GM12878 (cell line): ENCODE measurements at regions not wholly inside any gene's neighbourhood (a gene's known extent, or its start where the extent isn't known, plus 50 kb on each side); places are given as distances from the start of the nearest gene placed in this dataset.

Source experiments
- ATAC-seq: fragments of 200-7000 bp; cut with Tn5 transposase; 3 replicates; pipeline ENCODE4 v1.9.1; 2020; ENCODE audit warnings: mild to moderate bottlenecking, moderate library complexity
- BruUV-seq: library from RNA; stranded (reverse); fragments of 400-500 nt; replicated peaks from 2 replicates; lab custom pipeline; 2021; lab: Mats Ljungman, UMichigan
- CTCF ChIA-PET: fragments of 300-600 bp; sonication (Branson Sonifier 250); formaldehyde crosslinking; extraction: SDS; loops from one replicate; lab custom pipeline; 2021; ENCODE audit warnings: inconsistent platforms; lab: Yijun Ruan, JAX
- POLR2A ChIA-PET: fragments of 350-600 bp; formaldehyde crosslinking; extraction: SDS; loops from one replicate; lab custom pipeline; 2021; ENCODE audit warnings: inconsistent platforms; lab: Charles Lee
- RAD21 ChIA-PET: fragments of 300-600 bp; sonication (Branson Sonifier 250); formaldehyde crosslinking; loops from one replicate; lab custom pipeline; 2023; ENCODE audit warnings: antibody characterized with exemption; ENCODE audit not compliant: unreplicated experiment; lab: Charles Lee
- SMC1A ChIA-PET: fragments of 300-600 bp; sonication (Branson Sonifier 250); formaldehyde crosslinking; loops from one replicate; lab custom pipeline; 2023; ENCODE audit not compliant: unreplicated experiment, uncharacterized antibody; lab: Charles Lee
- DNase-seq: peaks from one replicate; pipeline ENCODE4 v3.0.0-alpha.2; 2011; ENCODE audit warnings: low read depth, low spot score
- FAIRE-seq: peaks from 3 replicates; lab custom pipeline; 2011; peaks lifted over from hg19 to GRCh38; lab: Jason Lieb, UNC
- H2AFZ ChIP-seq: 2 replicates; pipeline ENCODE4 v1.6.0; 2011; ENCODE audit warnings: low read depth, low read length, control low read depth; ENCODE audit not compliant: control insufficient read depth
- H3K27ac ChIP-seq: 2 replicates; pipeline ENCODE4 v1.5.1; 2011; ENCODE audit warnings: control low read depth; ENCODE audit not compliant: control insufficient read depth, insufficient read depth
- H3K27me3 ChIP-seq, 2 experiments: replicated peaks in 1 of 2; 2 replicates each; pipeline versions ENCODE4 v1.6.0 to v1.6.1; 2011; ENCODE audit warnings: low read length in 1 of 2; ENCODE audit not compliant: control insufficient read depth in 2 of 2, insufficient read depth in 2 of 2
- H3K36me3 ChIP-seq, 2 experiments: 2 replicates each; pipeline ENCODE4 v1.5.1; 2011; ENCODE audit warnings: low read length in 1 of 2; ENCODE audit not compliant: control insufficient read depth in 2 of 2, insufficient read depth in 2 of 2
- H3K4me1 ChIP-seq: 2 replicates; pipeline ENCODE4 v1.6.1; 2011; ENCODE audit warnings: mild to moderate bottlenecking, low read length, moderate library complexity, mixed read lengths; ENCODE audit not compliant: control insufficient read depth, insufficient read depth
- H3K4me2 ChIP-seq: 2 replicates; pipeline ENCODE4 v1.6.0; 2011; ENCODE audit warnings: control low read depth; ENCODE audit not compliant: control insufficient read depth, insufficient read depth
- H3K4me3 ChIP-seq: fragments of 200-600 bp; sonication (generic); 2 replicates; pipeline ENCODE4 v1.5.1; 2016
- H3K79me2 ChIP-seq: 2 replicates; pipeline ENCODE4 v1.6.0; 2011; ENCODE audit warnings: low read length; ENCODE audit not compliant: control insufficient read depth, insufficient read depth
- H3K9ac ChIP-seq: 2 replicates; pipeline ENCODE4 v1.8.0; 2011; ENCODE audit warnings: low read length, control low read depth, mixed read lengths; ENCODE audit not compliant: control insufficient read depth, insufficient read depth
- H3K9me3 ChIP-seq: replicated peaks from 3 replicates; pipeline ENCODE4 v1.5.1; 2011; ENCODE audit warnings: mild to moderate bottlenecking, low read length; ENCODE audit not compliant: control insufficient read depth, insufficient read depth
- H4K20me1 ChIP-seq: 2 replicates; pipeline ENCODE4 v1.6.0; 2011; ENCODE audit not compliant: control insufficient read depth, insufficient read depth
- CEBPB ChIP-seq, 2 experiments: fragments of 150-350 bp in 1 of 2; IDR thresholded peaks; 2 replicates each; pipeline ENCODE4 v1.6.1; 2012 to 2014; ENCODE audit warnings: low read depth in 2 of 2, low read length in 2 of 2, borderline replicate concordance in 1 of 2, inconsistent platforms in 1 of 2
- CREM ChIP-seq: IDR thresholded peaks from 2 replicates; pipeline ENCODE4 v1.6.1; 2014; ENCODE audit warnings: antibody characterized with exemption, low read depth
- E2F4 ChIP-seq: IDR thresholded peaks from 2 replicates; pipeline ENCODE4 v1.6.1; 2012; ENCODE audit warnings: low read depth, low read length, improper control_type of control experiment
- PBX3 ChIP-seq: IDR thresholded peaks from 2 replicates; pipeline ENCODE4 v1.6.1; 2011; ENCODE audit warnings: mild to moderate bottlenecking, low read depth, low read length, moderate library complexity; ENCODE audit not compliant: insufficient replicate concordance
- PML ChIP-seq: IDR thresholded peaks from 2 replicates; pipeline ENCODE4 v1.6.1; 2012; ENCODE audit warnings: low read length, inconsistent platforms
- POU2F2 ChIP-seq: IDR thresholded peaks from 3 replicates; pipeline ENCODE4 v1.6.1; 2011; ENCODE audit warnings: low read depth, mild to moderate bottlenecking, low read length, borderline replicate concordance
- SUZ12 ChIP-seq: fragments of 200-600 bp; sonication (generic); IDR thresholded peaks from one replicate; pipeline ENCODE4 v1.6.1; 2018; ENCODE audit warnings: antibody characterized with exemption, mild to moderate bottlenecking; ENCODE audit not compliant: unreplicated experiment
- TAF1 ChIP-seq: IDR thresholded peaks from 2 replicates; pipeline ENCODE4 v1.6.1; 2011; ENCODE audit warnings: mild to moderate bottlenecking, low read depth, low read length, borderline replicate concordance
- USF1 ChIP-seq: IDR thresholded peaks from 2 replicates; pipeline ENCODE4 v1.6.1; 2011; ENCODE audit warnings: borderline replicate concordance, low read depth, mild to moderate bottlenecking, moderate library complexity, mixed read lengths, low read length; ENCODE audit not compliant: insufficient read depth; ENCODE audit errors: extremely low read length
- whole genome bisulfite sequencing: methylation state at CpG from one replicate; pipeline ENCODE4 v1.1.6; 2016; ENCODE audit warnings: low lambda C conversion rate; ENCODE audit not compliant: insufficient replicate concordance, insufficient coverage; ENCODE audit errors: missing lambda C conversion rate; 5-methylcytosine and 5-hydroxymethylcytosine counted together
- in situ Hi-C: fragments of 300-500 bp; cut with MboI; formaldehyde crosslinking; loops from 9 replicates; pipeline ENCODE4 v1.14.3; 2018; ENCODE audit warnings: mixed read lengths
- intact Hi-C: fragments of 100-400 bp; cut with micrococcal nuclease; formaldehyde crosslinking; loops from one replicate; pipeline ENCODE4 v1.14.2; 2022; ENCODE audit not compliant: unreplicated experiment

- ATAC-seq (no peak), FAIRE-seq (no peak), DNase-seq (no peak)
- no TSS peak for BruUV-seq
- H3K27me3 ChIP-seq, result no peaks in the 10 kb centered on the region; a peak in 1 of 4 replicates
- H3K4me3 ChIP-seq, result no peak overlapping the region
- H3K36me3 ChIP-seq, result no peaks in the 10 kb centered on the region
- ChIA-PET CTCF (no interaction called here), RAD21 (no interaction called here), POLR2A (no interaction called here), SMC1A (no interaction called here)
- H4K20me1 ChIP-seq, result no peaks in the 10 kb centered on the region
- no peaks in the 10 kb centered on the region for H3K79me2 ChIP-seq
- no peak overlapping the region for H3K4me2 ChIP-seq
- H3K27ac ChIP-seq, result no peak overlapping the region
- no peaks in the 10 kb centered on the region for H3K4me1 ChIP-seq
- 22% methylated on average over 6 of the region's 6 CpGs for WGBS
- intact Hi-C loops, result loop anchor here (10.0 kb wide), 1 partner anchor 60 kb away; no protein-coding TSS in a partner anchor
- no peak overlapping the region for H2AFZ ChIP-seq
- H3K9me3 ChIP-seq, result no peaks in the 10 kb centered on the region
- in situ Hi-C loops, result no loop called here
- TF ChIP-seq PML (no peak), SUZ12 (no peak), USF1 (no peak), PBX3 (no peak), TAF1 (no peak), CREM (no peak), E2F4 (no peak), CEBPB (IDR thresholded peaks at IDR 0.05; ENCODE audit: borderline replicate concordance in 1 of 2, low read depth in 2 of 2, low read length in 2 of 2) (no peak), POU2F2 (no peak)
- TF ChIP-seq, all 136 proteins: peak for 0
- H3K9ac ChIP-seq, result no peak overlapping the region
These were observed 185.3 kb upstream of the GDF10 start for GRCh38 chr10:47114680-47115186.
